ENCODE measurements at regions not wholly inside any gene's neighbourhood (a gene's known extent, or its start where the extent isn't known, plus 50 kb on each side); places are given as distances from the start of the nearest gene placed in this dataset.

GRCh38 chr9:89768650-89769071 lies 163.8 kb downstream of the GADD45G start:
- intact Hi-C loops (cut with micrococcal nuclease), result no loop called here
- RAD21 ChIA-PET (ENCODE audit: low non-redundant PET in 1 of 2, low total read pairs in 2 of 2, uncharacterized antibody in 2 of 2, unreplicated experiment in 2 of 2), result no interaction called here
- POLR2A ChIA-PET, result no interaction called here
- ATAC-seq (no peak), DNase-seq (ENCODE audit: low read depth, low spot score) (no peak)
- no TSS peak for BruUV-seq (replicated peaks)
- Histone ChIP-seq H3K9me3 (ENCODE audit: control insufficient read depth in 1 of 2, insufficient read depth in 1 of 2, low read depth in 1 of 2, low read length in 2 of 2) (no peaks in the 10 kb centered on the region), H3K4me3 (replicated peaks in 1 of 2; ENCODE audit: low read depth in 1 of 2, low read length in 2 of 2) (no peak overlapping the region), H3K27ac (ENCODE audit: low read depth, low read length) (no peak overlapping the region), H3K79me2 (ENCODE audit: insufficient read depth, low read length) (no peaks in the 10 kb centered on the region), H3K4me1 (ENCODE audit: control insufficient read depth in 1 of 2, insufficient read depth in 2 of 2, low read length in 2 of 2) (no peaks in the 10 kb centered on the region), H3K9me2 (ENCODE audit: insufficient read depth) (no peaks in the 10 kb centered on the region), H4K20me1 (ENCODE audit: insufficient read depth) (no peaks in the 10 kb centered on the region), H2AFZ (ENCODE audit: low read depth, low read length, poor library complexity, severe bottlenecking) (no peak overlapping the region), H3K9ac (ENCODE audit: low read length) (no peak overlapping the region), H3K27me3 (ENCODE audit: insufficient read depth, low read length) (peaks cover 7% of the 10 kb centered on the region), H3K36me3 (ENCODE audit: control insufficient read depth in 1 of 2, insufficient read depth in 2 of 2, low read length in 2 of 2) (no peaks in the 10 kb centered on the region), H3K4me2 (ENCODE audit: low read length) (no peak overlapping the region)
- TF ChIP-seq YY1 (IDR thresholded peaks at IDR 0.05; ENCODE audit: extremely low read depth, insufficient replicate concordance, low read depth, low read length), result no peak
- no peak for TF ChIP-seq ELF1 (IDR thresholded peaks at IDR 0.05; ENCODE audit: borderline replicate concordance, low read depth)
- TF ChIP-seq CEBPB (IDR thresholded peaks at IDR 0.05; ENCODE audit: low read depth), result no peak
- TF ChIP-seq SIN3A (IDR thresholded peaks at IDR 0.05; ENCODE audit: low read depth), result no peak
- TF ChIP-seq ZFX (IDR thresholded peaks at IDR 0.05), result no peak
- CTCF ChIA-PET, result no interaction called here

- DNase-seq (ENCODE audit: low read depth, low spot score), result no peak
- no peak overlapping the region for H3K9ac ChIP-seq (ENCODE audit: low read length)
- no peaks in the 10 kb centered on the region for H3K79me2 ChIP-seq (ENCODE audit: insufficient read depth, low read length)
- no peak overlapping the region for H3K4me3 ChIP-seq (replicated peaks in 1 of 2; ENCODE audit: low read depth in 1 of 2, low read length in 2 of 2)
- no peak for ATAC-seq
- H3K4me2 ChIP-seq (ENCODE audit: low read length), result no peak overlapping the region
- ChIA-PET CTCF (no interaction called here), RAD21 (ENCODE audit: low non-redundant PET in 1 of 2, low total read pairs in 2 of 2, uncharacterized antibody in 2 of 2, unreplicated experiment in 2 of 2) (no interaction called here), POLR2A (no interaction called here)
- H4K20me1 ChIP-seq (ENCODE audit: insufficient read depth), result no peaks in the 10 kb centered on the region
- H2AFZ ChIP-seq (ENCODE audit: low read depth, low read length, poor library complexity, severe bottlenecking), result no peak overlapping the region
- H3K4me1 ChIP-seq (ENCODE audit: control insufficient read depth in 1 of 2, insufficient read depth in 2 of 2, low read length in 2 of 2), result no peaks in the 10 kb centered on the region
- no peaks in the 10 kb centered on the region for H3K9me3 ChIP-seq (ENCODE audit: control insufficient read depth in 1 of 2, insufficient read depth in 1 of 2, low read depth in 1 of 2, low read length in 2 of 2)
- BruUV-seq (replicated peaks), result no TSS peak
- peaks cover 8% of the 10 kb centered on the region for H3K27me3 ChIP-seq (ENCODE audit: insufficient read depth, low read length)
- intact Hi-C loops (cut with micrococcal nuclease), result no loop called here
- no peaks in the 10 kb centered on the region for H3K9me2 ChIP-seq (ENCODE audit: insufficient read depth)
- H3K36me3 ChIP-seq (ENCODE audit: control insufficient read depth in 1 of 2, insufficient read depth in 2 of 2, low read length in 2 of 2), result no peaks in the 10 kb centered on the region
- H3K27ac ChIP-seq (ENCODE audit: low read depth, low read length), result no peak overlapping the region
- TF ChIP-seq ZNF274 (IDR thresholded peaks at IDR 0.05; ENCODE audit: low read depth, low read length), result no peak
- no peak for TF ChIP-seq RAD21 (IDR thresholded peaks at IDR 0.05; ENCODE audit: low read depth)
- TF ChIP-seq TCF7L2 (IDR thresholded peaks at IDR 0.05; ENCODE audit: borderline replicate concordance, extremely low read depth, insufficient read depth, insufficient read length), result no peak
- TF ChIP-seq, protein P1, sequence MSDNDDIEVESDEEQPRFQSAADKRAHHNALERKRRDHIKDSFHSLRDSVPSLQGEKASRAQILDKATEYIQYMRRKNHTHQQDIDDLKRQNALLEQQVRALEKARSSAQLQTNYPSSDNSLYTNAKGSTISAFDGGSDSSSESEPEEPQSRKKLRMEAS (IDR thresholded peaks at IDR 0.05), result no peak
- TF ChIP-seq CBX3 (IDR thresholded peaks at IDR 0.05; ENCODE audit: low read depth), result no peak
- no peak for TF ChIP-seq JUND (IDR thresholded peaks at IDR 0.05)
- TF ChIP-seq SP1 (IDR thresholded peaks at IDR 0.05; ENCODE audit: low read depth), result no peak
- no peak for TF ChIP-seq CEBPB (IDR thresholded peaks at IDR 0.05; ENCODE audit: low read depth)
- no peak for TF ChIP-seq ATF3 (IDR thresholded peaks at IDR 0.05)
- TF ChIP-seq EZH2phosphoT487 (IDR thresholded peaks at IDR 0.05; ENCODE audit: borderline replicate concordance), result no peak
- no peak for TF ChIP-seq EZH2 (IDR thresholded peaks at IDR 0.05)
- no peak for TF ChIP-seq POLR2A (IDR thresholded peaks at IDR 0.05; ENCODE audit: borderline replicate concordance, extremely low read depth, insufficient read depth, insufficient read length)
- no peak for TF ChIP-seq EGR1 (IDR thresholded peaks at IDR 0.05; ENCODE audit: low read depth)
- no peak for TF ChIP-seq ZBTB33 (IDR thresholded peaks at IDR 0.05; ENCODE audit: extremely low read depth, insufficient replicate concordance, low read length)
- no peak for TF ChIP-seq CTCF (IDR thresholded peaks at IDR 0.05 in 2 of 3, conservative IDR thresholded peaks at IDR 0.05 in 1 of 3; ENCODE audit: borderline replicate concordance in 1 of 3, insufficient read depth in 1 of 3, low read depth in 2 of 3, low read length in 2 of 3)
Measured at GRCh38 chr9:89770531-89771174, 165.8 kb downstream of the GADD45G start.
